Activated CD4-positive, alpha-beta T cell treated with anti-CD3 and anti-CD28 coated beads, Interleukin-2, Interleukin-6, amounts not matched to agents 100 ng/mL and 50 ng/mL, durations not matched to agents 16 hours and 8 hours (primary cell): ENCODE measurements at regions not wholly inside any gene's neighbourhood (a gene's known extent, or its start where the extent isn't known, plus 50 kb on each side); places are given as distances from the start of the nearest gene placed in this dataset.
"Not testable (repeated sequence)": the region's sequence is repeated elsewhere in the genome, so short reads cannot be mapped to it uniquely, and the experiment has no call there.

Experiments
- DNase-seq: peaks from one replicate; pipeline ENCODE4 v3.0.0-alpha.2; 2020

DNA sequence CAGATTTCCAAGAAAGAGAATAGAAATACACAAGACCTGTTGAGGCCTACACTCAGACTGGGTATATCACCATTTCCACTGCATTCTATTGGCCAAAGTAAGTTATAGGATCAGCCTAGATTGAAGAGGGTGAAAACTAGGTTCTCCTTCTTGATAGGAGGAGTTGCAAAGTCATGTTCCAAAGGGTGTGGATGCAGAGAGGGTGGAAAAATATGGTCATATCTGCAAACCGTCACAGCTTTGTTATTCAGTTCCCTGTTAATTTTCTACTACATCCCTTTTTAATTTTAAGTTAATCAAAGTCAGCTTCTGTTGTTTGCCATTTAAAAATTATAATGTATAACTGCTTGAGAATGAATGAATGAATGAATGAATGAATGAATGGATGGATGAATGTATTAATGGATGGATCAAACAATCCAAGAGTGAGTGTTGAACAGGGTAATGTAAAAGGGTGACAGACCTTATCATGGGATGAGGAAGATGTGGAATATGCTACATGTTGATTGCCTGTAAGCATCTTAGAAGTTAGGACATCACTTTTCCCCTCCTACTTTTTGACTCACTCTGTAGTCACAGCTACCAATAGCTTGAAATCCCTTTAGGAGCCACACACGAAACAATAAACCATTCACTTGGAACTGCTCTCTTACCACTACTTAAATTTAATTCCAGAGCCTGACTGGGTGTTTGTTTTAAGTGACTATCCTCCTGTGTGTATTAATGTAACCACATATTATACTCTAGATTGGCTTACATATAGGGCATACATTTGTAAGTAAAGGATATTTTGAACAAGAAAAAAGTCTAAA, 121.5 kb downstream of the CCDC34 start:
- DNase-seq, result no peak

DNA sequence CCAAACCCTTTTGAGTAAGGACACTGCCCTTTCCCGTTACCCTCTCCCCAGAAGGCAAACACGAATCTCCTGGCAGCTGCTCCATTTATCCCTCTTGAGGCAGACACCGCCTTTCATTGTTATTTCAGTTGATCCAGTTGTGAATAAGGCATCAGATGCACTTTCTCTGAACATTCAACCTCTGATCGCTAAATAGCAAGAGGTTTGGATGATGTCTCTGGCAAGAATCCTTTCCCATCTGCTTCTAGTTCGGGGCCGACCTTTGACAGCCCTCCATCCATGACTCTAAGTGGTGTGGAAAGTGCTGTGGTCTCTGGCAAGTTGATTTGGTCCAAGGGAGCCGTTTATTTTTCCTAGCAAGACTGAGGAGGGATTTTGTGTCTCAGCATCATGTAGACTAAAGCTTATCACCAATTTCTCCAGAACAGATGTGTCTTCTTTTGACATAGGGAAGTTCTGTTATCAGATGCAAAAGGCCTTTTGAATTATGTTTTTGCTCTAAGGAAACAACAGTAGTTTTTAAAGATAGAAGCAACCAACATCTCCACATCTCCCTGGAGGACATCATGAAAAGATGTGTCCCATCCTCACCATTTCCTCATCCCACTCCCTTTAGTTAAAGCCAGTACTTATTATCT, 123.6 kb downstream of the CCDC34 start:
- DNase-seq, result no peak

DNA sequence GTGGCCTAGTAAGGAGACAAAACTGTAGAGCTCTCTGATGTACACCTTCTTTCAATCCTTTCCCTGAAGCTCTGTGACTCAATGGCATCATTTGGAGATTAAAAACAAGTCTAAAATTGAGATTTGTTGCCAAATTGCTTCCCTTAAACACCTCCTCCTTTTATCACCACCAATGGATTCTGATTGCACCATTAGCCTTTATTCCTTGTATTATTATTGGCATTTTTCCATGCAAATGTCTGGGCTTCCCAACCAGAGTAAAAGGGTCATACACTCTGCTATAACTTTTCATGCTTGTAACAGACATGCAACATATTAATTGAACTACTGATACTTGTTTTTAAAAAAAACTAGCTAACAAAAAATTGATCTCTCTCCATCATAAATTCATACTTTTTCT, 124.2 kb downstream of the CCDC34 start:
- no peak for DNase-seq

DNA sequence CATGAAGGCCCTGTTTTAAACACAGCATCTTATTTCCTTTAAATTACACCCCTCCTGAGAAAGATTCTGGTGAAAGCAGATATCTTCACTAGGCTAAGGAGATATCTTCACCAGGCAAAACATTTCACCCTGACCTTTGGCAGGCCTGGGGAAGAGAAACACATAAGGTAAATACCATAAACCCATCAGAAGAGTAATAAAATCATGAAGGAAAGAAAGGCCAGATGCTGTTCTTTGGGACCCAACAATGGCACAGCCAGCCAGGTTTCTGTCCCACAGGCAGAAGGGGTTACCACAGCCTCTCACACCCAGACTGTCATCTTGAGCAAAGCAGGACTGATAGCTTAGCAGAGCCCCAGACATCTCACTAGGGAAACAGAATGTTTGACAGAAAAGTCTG, 125.4 kb downstream of the CCDC34 start:
- no peak for DNase-seq

DNA sequence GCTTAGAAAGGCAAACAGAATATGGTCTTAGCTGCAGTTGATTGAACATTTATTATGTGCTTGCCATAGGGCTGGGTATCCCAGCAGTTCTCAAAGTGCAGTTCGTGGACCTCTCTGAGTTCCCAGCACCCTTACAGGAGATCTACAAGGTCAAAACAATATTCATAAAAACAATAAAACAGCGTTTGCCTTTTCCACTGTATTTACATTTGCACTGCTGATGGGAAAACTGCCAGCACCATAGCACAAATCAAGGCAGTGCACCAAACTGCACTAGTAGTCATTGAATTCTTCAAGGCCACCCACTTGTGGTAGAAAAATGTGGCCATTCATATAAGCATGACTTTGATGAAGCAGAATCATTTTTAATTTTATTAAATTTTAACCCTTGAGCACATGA, 128.1 kb downstream of the CCDC34 start:
- DNase-seq, result no peak

DNA sequence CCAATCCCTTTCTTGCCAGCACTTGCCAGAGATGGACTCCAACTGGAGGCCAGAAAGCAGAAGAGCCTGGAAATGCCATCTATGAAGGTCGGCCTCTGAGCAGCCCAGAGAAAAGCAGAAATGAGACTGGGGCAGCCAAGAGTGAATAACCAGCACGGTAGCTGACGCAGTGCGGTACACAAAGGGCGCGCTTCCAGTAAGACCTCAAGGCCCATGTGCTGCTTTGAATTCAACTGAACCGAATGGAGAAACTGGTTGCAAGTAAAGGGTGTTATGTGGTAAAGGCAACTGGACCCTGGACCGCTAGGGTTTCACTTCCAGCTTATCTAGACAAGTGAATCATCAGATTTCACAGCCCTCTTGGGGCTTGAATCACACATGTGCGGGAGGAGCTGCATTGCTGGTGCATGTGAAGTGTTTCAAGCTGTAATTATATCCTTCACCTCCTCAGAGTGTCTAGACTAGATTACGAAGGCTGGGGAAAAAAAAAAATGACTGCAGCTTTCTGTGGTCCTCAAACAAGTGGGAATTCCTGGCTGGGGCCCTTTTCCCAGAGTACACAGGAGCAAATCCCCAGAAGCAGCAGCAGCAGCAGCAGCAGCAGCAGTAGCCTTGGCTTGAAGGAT, 128.9 kb downstream of the CCDC34 start:
- DNase-seq, result no peak

DNA sequence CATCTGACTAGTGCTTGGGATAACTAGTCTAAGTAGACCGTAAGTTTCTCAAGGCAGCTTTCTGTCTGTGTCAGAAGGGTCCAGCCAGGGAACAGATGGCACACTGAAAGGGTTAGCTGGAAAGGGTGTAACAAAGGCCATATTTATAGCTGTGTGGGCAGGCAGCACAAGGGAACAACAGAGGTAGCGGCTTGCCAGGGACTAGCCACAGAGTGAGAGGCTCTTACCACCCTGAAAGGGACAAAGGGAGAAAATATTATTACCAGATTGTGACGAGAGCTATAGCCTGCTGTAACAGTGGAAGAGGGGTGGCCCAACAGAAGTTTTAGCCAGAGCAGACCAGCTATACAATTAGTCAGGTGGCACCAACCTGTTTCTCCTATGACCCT, 129.4 kb downstream of the CCDC34 start:
- no peak for DNase-seq

DNA sequence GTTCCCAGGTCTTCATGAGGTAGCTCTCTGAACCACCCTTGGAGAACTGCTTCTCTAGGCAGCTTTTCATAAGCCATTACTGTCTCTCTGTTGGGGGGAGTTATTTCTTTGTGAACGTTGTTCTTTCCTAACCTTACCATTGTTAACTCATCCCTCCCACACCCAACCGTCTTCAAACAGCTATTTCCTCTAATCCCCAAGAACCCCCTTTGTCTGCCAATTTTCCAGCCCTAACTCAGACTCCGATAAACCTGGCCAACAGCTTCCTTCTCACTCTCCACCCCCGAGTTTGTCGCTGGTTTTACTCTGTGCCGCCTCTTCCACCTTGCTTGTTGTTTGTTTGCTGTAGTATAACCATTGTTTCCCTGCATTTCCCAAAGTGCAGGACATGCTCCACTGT, 131.5 kb downstream of the CCDC34 start:
- DNase-seq, result no peak

DNA sequence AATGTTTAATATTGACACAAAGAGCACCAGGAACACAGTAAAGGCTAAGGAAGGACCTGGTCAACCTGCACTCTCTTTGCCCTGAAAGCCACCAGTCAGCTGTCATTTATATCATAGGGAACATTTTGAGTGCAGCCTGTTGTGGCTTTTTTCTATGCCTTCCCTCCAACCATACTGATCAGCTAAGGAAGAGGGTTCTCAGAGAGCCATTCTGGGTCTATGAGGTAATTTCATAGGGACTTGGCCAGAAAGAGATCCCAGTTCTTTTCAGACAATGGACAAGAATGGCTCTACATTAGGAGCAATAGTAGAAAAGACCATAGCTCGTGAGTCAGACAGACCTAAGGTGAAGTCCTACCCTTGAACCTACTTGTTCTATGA, 132.8 kb downstream of the CCDC34 start:
- no peak for DNase-seq

DNA sequence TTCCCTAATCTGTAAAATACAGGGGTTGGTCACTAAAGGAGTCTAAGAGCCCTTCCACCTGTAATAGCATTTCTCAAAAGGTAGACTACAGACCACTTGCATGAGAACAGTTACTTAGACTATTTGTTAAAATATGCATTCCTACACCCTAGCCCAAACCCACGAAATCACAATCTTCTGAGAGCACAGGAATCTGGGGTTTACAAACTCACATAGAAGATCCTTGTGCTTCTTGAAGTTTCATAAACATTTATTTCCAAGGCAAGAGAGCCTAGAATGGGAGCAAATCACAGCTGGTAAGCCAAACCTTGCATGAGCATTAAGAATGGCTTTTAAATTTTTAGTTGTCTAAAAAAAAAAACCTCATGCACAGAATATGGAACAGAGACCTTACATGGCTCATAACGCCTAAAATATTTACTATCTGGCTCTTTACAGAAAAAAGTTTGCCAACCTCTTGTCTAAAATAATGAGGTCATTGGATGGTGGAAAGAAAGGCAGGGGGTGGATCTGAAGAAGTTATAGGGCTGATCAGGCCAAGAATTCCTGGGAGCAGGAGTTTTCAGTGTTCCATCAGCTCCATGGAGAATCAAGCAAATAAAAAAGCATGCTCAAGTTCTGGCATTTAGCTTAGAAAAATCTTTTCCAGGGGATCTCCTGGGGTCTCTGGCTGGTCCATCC, 133.4 kb downstream of the CCDC34 start:
- DNase-seq, result no peak

DNA sequence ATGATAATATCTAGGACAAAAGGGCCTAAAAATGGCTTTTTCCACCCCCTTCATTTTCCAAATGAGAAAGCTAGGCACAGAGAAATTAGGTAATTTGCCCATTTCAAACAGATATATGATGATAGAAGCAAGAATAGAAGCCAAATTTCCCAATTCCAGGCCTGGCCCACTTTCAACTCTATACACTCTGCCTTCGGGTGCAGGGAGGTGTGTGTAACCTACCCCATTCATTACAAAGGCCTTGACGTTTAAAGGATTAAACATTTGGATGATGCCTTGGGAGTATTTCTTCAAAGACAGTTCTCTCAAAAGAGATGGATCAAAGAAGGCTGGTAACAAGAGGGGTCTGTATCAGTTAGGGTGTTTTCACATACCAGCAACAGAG, 134.1 kb downstream of the CCDC34 start:
- DNase-seq, result no peak

DNA sequence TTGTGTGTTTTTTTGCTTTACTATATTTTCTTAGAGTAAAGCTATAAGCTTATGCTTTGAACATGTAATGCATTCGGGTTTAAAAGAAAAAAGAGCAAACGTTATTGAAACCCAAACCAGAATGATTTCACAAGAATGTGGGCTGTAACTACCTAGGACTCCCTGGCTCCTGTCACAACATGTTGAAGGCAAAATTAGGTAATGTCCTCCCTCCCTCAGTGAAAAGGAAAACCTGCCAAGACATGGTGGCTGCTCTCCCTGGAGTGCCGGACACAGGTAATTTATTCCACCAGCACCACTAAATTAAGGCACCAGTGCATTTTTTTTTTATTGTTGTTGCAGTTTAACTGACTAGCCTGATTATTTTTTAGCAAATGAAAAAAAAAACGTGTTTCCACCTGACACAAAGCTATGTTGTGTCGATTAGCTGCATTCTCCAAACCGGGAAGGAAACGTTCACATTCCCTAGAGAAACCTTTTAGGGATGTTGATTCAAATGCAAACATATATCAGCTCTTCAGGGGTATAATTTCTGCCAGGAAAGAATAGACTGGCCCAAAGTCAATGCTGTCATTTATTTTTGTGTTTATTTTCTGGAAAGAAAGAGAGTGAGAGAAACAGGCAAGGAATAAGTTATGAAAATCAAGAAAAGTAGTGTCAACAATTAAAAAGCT, 134.6 kb downstream of the CCDC34 start:
- no peak for DNase-seq

DNA sequence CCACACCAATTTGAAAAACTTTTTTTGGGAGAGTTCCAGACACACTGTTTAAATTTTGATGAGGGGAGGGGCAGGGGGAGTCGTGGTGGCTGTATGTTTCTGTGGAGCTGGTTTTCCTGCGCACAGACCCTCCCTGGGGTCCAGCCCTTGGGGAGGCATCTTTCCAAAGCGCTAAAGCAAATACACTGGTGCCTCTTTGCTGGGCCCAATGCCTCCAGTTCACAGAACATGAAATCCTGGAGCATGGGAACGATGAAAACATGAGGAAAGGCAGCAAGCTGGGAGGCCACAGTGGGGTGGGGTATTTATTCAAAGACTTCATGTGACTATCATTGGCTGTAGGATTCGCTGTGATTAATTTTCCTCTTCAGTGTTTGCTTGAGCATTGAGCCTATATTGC, 135.3 kb downstream of the CCDC34 start:
- no peak for DNase-seq

DNA sequence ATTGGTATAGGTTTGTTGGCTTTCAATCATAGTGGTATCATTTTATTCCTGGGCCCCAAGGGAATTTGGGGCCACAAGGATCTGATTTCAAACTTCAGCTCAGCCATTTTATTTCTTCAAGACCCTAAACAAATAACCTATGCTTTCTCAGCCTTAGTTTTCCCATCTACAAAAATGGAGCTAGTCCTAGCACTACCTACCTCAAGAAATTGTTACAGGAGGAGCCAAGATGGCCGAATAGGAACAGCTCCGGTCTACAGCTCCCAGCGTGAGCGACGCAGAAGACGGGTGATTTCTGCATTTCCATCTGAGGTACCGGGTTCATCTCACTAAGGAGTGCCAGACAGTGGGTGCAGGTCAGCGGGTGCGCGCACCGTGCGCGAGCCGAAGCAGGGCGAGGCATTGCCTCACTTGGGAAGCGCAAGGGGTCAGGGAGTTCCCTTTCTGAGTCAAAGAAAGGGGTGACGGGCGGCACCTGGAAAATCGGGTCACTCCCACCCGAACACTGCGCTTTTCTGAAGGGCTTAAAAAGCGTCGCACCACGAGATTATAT, 143.5 kb downstream of the CCDC34 start:
- DNase-seq, result not testable (repeated sequence)

DNA sequence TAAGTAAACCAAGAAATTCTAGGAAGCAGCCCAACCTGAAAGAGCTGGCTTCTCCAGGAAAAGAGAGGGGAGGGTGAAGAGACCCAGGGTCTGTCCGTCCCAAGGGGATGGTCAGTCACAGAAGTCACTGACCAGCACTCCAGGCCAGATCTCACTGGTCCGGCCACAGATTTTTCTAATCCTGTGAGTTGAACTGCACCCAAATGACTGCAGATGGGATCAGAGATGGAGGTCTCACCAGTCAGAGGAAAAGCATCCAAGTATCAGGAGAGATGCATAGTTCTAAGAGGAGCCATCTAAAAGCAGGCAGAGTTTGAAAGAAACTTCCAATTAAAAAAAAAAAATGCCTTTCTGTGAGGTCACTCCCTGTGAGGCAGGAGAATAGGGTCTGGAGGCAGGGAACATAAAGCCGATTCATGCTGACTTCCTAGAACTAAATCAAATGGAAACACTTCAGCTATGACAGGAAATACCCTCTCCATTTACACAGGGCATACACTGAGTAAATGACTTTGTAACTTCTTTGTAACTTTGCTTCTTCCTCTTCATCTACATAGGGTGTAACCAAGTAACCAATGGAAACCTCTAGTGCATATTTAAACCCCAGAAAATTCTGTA, 144.5 kb downstream of the CCDC34 start:
- no peak for DNase-seq

DNA sequence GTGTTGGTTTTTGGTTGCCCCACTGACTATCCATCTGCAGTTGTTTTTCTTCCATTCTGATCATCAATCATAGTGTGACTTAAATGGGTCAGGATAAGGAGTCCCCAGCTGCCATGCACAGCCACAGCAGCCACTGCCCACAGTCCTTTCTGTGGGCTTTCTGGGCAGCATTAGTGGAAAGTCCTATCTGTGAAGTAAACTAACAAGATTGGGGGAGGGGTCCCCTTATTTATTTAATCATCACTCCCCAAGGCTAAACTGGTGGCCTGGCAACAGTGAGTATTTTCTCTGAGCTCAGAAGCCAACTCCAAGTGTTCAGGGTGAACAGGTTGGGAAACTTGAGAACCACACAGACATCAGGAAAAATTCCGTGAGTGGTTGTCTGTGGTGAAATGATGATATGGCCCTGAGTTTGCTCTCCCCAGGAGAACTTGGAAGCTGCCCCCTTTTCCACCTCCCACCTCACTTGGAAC, 145.0 kb downstream of the CCDC34 start:
- DNase-seq, result no peak

DNA sequence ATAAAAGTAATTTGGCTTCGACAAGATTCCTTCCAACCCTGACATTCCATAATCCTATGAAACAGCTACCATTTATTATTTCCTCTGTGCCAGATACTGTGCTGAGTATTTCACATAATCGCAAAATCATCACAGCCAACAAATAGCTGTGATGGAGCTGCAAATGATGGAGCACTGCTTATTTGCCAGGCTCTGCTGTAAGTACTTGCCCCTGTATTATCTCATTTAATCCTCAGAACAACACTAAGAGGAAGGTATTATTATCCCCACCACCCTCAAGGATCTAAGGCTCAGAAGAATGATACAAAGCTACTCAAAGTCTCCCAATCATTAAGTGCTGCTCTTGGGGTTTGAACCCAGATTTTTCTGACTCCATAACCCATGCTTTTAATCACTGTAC, 145.5 kb downstream of the CCDC34 start:
- DNase-seq, result no peak

DNA sequence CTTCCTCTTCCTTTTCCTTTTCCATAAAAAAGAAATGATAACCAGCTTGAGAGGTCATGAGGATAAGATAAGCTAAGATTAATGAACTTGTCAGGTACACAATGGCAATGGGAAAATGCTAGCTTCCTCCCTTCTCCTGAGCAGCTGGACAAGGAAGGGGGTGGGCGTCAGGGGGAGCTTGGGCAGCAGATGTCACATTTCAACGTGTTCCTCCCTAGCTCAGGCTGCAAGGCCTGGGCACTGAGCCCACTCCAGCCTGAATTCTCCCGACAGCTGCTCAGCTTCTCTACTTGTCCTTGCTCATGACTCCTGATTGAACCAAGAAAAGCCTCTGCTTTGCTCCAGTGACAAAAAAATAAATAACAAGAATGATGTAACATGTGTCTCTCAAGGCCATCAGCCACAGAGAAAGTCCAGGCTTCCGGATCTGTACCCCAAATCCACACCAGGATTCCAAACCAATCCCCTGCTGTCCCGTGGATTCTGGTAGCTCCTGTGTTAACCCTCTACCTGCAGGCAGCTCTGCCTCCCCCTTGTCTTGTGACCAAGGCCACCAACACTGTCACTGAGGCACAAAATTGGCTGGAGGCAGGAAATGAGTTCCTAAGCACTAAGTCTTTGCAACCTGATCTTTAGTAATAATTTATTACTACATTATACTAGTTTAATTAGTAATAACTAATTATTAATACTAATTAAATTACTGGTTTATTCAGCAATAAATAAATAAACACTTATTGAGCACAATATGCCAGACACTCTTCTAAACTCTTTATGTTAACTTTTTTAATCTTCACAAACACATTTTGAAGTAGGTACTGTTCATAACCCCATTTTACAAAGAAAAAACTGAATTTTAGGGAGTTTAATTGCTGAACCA, 146.5 kb downstream of the CCDC34 start:
- DNase-seq, result no peak

DNA sequence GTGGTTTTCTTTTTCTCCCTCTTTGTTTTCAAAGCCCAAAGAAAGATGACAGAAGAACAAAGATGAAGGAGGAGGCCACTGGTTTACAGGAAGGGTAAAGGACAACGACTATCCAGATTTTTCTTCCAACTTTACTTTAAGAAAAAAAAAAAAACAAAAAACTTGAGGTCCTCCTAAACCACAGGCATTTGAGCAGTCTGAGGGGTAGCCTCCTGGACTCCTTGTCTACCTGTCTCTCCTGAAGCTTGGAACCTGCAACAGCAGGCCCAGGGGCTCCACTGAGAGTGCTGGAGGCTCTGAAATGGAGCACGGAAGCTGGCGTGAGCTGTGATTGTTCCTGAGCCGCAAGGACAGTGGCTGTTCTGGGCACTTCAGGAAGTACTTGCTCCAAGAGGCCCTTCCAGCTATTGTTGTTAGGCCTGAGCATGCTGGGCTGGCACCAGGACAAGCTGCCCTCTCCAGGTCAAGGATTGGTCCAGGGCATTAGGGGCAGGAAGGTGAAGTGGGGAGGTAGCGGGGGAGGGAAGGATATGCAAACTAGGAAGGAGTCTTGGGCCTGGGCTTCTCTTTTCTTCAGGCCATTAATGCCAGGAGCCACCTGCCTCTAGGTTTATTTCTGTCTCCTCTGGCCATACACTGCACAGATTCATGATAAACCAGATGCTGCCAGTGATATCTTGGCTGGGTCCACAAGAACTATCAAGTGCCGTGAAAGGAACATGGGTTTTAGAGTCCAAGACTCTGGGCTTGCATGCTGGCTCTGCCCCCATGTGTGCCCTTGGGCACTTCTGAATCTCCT, 147.3 kb downstream of the CCDC34 start:
- DNase-seq, result no peak

DNA sequence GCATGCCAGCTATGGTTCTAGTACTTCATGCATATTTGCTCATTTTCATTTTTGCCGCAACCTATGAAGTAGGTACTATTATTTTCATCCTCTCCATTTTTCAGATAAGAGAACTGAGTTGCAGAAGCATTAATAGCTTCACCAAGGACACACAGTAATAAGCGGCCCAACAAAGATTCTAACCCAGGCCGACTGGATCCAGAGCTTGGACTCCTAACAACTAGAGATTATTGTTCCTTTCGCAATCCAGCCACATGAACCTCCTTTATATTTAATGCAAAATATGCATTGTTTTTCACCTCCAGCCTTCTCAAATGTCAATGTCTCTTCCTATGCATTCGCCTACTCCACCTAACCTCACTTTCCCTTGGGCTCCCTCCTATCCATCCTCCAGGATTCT, 148.3 kb downstream of the CCDC34 start:
- DNase-seq, result no peak
